Uterus (tissue), 3 donors: ENCODE measurements at regions not wholly inside any gene's neighbourhood (a gene's known extent, or its start where the extent isn't known, plus 50 kb on each side); places are given as distances from the start of the nearest gene placed in this dataset.

Source experiments
- DNase-seq, 2 donors: peaks; one replicate each; pipeline ENCODE4 v3.0.0-alpha.2; 2019 to 2020
- H3K27ac ChIP-seq, 2 donors: fragments of 200-600 bp; sonication (generic); 1 replicate in 1 of 2; 2 replicates in 1 of 2; pipeline ENCODE4 v1.5.1; 2016 to 2018
- H3K27me3 ChIP-seq, 2 donors: fragments of 200-600 bp; sonication (generic); one replicate each; pipeline ENCODE4 v1.5.1; 2018 to 2019; ENCODE audit warnings: control low read depth in 1 of 2
- H3K36me3 ChIP-seq, 2 donors: fragments of 200-600 bp; sonication (generic); one replicate each; pipeline ENCODE4 v1.5.1; 2019; ENCODE audit warnings: control low read depth in 1 of 2
- H3K4me1 ChIP-seq, 2 donors: fragments of 200-600 bp; sonication (generic); one replicate each; pipeline ENCODE4 v1.5.1; 2018 to 2019; ENCODE audit warnings: control low read depth in 1 of 2
- H3K4me3 ChIP-seq, 2 donors: fragments of 200-600 bp; sonication (generic); 1 replicate in 1 of 2; 2 replicates in 1 of 2; pipeline ENCODE4 v1.5.1; 2018 to 2019; ENCODE audit warnings: mild to moderate bottlenecking in 1 of 2
- H3K9me3 ChIP-seq, 2 donors: fragments of 200-600 bp; sonication (generic); one replicate each; pipeline ENCODE4 v1.5.1; 2019; ENCODE audit warnings: control low read depth in 1 of 2
- POLR2A ChIP-seq, 2 donors: fragments of 450-650 bp; IDR thresholded peaks; one replicate each; pipeline ENCODE4 v1.6.1; 2016; ENCODE audit warnings: antibody characterized with exemption in 2 of 2, mild to moderate bottlenecking in 1 of 2, moderate library complexity in 1 of 2
- intact Hi-C: fragments of 100-400 bp; cut with DNase I; formaldehyde crosslinking; loops from one replicate; pipeline ENCODE4 v1.15.1; 2023; ENCODE audit warnings: low total_unique reads
- TF ChIP-seq, protein P1 (sequence below), 4 experiments: fragments of 200-600 bp in 2 of 4; fragments of 450-650 bp in 2 of 4; sonication (generic) in 2 of 4; IDR thresholded peaks; one replicate each; pipeline ENCODE4 v1.5.1; 2016 to 2019; ENCODE audit warnings: antibody characterized with exemption in 4 of 4, mild to moderate bottlenecking in 2 of 4, moderate library complexity in 1 of 4
- donor health status: DM: yes; HTN: yes; CAD: no.

- Histone ChIP-seq H3K27me3 (no peaks in the 10 kb centered on the region), H3K36me3 (no peaks in the 10 kb centered on the region), H3K27ac (no peak overlapping the region), H3K4me3 (no peak overlapping the region), H3K4me1 (no peaks in the 10 kb centered on the region), H3K9me3 (no peaks in the 10 kb centered on the region)
- intact Hi-C loops: no loop called here
- DNase-seq: no peak
- TF ChIP-seq, protein P1, sequence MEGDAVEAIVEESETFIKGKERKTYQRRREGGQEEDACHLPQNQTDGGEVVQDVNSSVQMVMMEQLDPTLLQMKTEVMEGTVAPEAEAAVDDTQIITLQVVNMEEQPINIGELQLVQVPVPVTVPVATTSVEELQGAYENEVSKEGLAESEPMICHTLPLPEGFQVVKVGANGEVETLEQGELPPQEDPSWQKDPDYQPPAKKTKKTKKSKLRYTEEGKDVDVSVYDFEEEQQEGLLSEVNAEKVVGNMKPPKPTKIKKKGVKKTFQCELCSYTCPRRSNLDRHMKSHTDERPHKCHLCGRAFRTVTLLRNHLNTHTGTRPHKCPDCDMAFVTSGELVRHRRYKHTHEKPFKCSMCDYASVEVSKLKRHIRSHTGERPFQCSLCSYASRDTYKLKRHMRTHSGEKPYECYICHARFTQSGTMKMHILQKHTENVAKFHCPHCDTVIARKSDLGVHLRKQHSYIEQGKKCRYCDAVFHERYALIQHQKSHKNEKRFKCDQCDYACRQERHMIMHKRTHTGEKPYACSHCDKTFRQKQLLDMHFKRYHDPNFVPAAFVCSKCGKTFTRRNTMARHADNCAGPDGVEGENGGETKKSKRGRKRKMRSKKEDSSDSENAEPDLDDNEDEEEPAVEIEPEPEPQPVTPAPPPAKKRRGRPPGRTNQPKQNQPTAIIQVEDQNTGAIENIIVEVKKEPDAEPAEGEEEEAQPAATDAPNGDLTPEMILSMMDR (IDR thresholded peaks at IDR 0.05): no peak
Measured at GRCh38 chr10:121405096-121405495, 193.1 kb downstream of the FGFR2 start.

GRCh38 chr10:121405549-121405948 lies 192.7 kb downstream of the FGFR2 start:
- no peak overlapping the region for H3K27ac ChIP-seq

GRCh38 chr10:121405953-121406352 lies 192.3 kb downstream of the FGFR2 start:
- Histone ChIP-seq H3K4me1 (no peaks in the 10 kb centered on the region), H3K9me3 (no peaks in the 10 kb centered on the region), H3K36me3 (no peaks in the 10 kb centered on the region), H3K27me3 (no peaks in the 10 kb centered on the region), H3K4me3 (no peak overlapping the region), H3K27ac (no peak overlapping the region)
- intact Hi-C loops: no loop called here
- no peak for TF ChIP-seq POLR2A (IDR thresholded peaks at IDR 0.05)
- TF ChIP-seq, protein P1 (IDR thresholded peaks at IDR 0.05): no peak
- DNase-seq: no peak

More at GRCh38 chr10:121405549-121405948, 192.7 kb downstream of the FGFR2 start:
- Histone ChIP-seq H3K27me3 (no peaks in the 10 kb centered on the region), H3K4me3 (no peak overlapping the region), H3K36me3 (no peaks in the 10 kb centered on the region), H3K9me3 (no peaks in the 10 kb centered on the region), H3K4me1 (no peaks in the 10 kb centered on the region)
- DNase-seq: no peak
- TF ChIP-seq POLR2A (IDR thresholded peaks at IDR 0.05): no peak
- TF ChIP-seq, protein P1 (IDR thresholded peaks at IDR 0.05): no peak
- intact Hi-C loops: no loop called here

DNA sequence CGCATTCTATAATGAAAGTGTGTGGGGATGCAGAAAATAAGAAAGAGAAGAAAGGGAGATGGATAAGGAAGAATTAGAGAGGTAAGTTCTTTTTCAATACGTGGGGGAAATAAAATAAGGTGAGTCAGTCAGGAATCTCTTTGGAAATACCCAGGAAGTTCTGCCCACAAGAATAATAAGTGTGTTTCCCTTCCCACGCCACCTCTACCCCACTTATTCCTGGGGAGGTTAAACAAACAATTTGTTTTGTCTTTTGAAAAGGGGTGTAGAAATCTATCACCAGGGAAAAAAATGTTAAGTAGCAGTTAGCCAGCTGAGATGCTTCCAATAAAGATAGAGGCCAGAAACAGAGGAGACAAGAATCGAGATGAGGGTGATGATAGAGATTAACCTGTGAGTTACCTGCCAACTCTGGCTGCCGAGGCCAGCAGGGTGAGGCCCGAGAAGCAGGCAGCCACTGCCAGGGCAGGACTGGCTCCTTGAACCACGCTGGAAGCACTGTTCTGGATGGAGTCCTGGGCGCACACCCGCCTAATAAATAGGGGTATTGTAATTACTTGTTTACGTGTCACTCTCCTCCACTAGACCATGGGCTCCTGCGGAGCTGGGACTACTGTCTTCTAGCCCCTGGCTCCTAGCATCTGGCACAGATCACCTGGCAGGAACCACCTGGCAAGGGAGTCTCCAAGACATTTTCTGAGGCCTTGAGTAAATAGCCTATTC lies 191.3 kb downstream of the FGFR2 start:
- Histone ChIP-seq H3K36me3 (no peaks in the 10 kb centered on the region), H3K4me3 (no peak overlapping the region), H3K9me3 (no peaks in the 10 kb centered on the region), H3K27me3 (no peaks in the 10 kb centered on the region), H3K4me1 (no peaks in the 10 kb centered on the region), H3K27ac (no peak overlapping the region)
- TF ChIP-seq, protein P1 (IDR thresholded peaks at IDR 0.05): no peak
- TF ChIP-seq POLR2A (IDR thresholded peaks at IDR 0.05): no peak
- intact Hi-C loops: no loop called here
- DNase-seq: no peak

DNA sequence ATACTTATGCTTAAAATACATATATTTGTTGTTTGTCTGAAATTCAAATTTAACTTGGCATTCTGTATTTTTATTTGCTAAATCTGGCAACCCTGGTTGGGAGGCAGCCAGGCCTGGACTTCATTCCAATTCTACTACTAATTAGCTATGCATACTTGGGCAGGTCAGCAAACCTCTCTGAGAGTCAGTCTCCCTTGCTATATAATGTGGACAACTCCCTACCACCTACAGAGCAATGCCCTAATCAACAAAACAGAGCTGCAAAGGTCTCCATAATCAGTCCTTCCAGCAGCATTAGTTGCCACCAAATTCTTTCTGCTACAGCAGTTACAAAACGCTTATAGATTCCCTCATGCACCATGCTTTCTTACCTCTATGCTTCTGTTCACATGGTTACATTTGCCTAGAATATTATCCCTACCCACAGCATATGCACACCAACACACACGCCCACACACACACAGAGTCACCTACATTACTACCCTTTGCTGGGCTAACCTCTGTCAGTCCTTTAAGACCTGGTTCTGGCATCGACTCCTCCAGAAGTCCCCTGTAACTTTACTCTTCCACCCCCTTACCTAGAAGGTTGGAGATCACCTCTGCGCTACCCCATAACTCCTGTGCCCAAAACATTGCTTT lies 188.7 kb downstream of the FGFR2 start:
- H3K4me1 ChIP-seq: no peaks in the 10 kb centered on the region

More for the DNA sequence above, 188.7 kb downstream of the FGFR2 start:
- H3K4me3 ChIP-seq: no peak overlapping the region
- H3K27ac ChIP-seq: no peak overlapping the region
- no peaks in the 10 kb centered on the region for H3K9me3 ChIP-seq
- intact Hi-C loops: no loop called here
- H3K36me3 ChIP-seq: no peaks in the 10 kb centered on the region
- TF ChIP-seq POLR2A (IDR thresholded peaks at IDR 0.05): no peak
- TF ChIP-seq, protein P1 (IDR thresholded peaks at IDR 0.05): no peak
- H3K27me3 ChIP-seq: no peaks in the 10 kb centered on the region
- DNase-seq: no peak
